Upper lobe of left lung (tissue), 6 donors: ENCODE measurements at regions not wholly inside any gene's neighbourhood (a gene's known extent, or its start where the extent isn't known, plus 50 kb on each side); places are given as distances from the start of the nearest gene placed in this dataset.

Experiments
- ATAC-seq, 2 donors: fragments of 200-7000 bp; cut with Tn5 transposase; one replicate each; pipeline ENCODE4 v1.9.1; 2022; ENCODE audit warnings: mild to moderate bottlenecking in 2 of 2, moderate library complexity in 2 of 2; ENCODE audit not compliant: low FRiP score in 2 of 2
- DNase-seq, 2 donors: peaks; one replicate each; pipeline ENCODE4 v3.0.0-alpha.2; 2019 to 2020
- H3K27ac ChIP-seq, 4 donors: fragments of 200-600 bp; sonication (generic); one replicate each; pipeline ENCODE4 v1.5.1; 2016 to 2019
- H3K27me3 ChIP-seq, 4 donors: fragments of 200-600 bp; sonication (generic); one replicate each; pipeline ENCODE4 v1.5.1; 2017 to 2019
- H3K36me3 ChIP-seq, 4 donors: fragments of 200-600 bp; sonication (generic); one replicate each; pipeline ENCODE4 v1.5.1; 2016 to 2019
- H3K4me1 ChIP-seq, 4 donors: fragments of 200-600 bp; sonication (generic); one replicate each; pipeline ENCODE4 v1.5.1; 2018 to 2019
- H3K4me3 ChIP-seq, 4 donors: fragments of 200-600 bp; sonication (generic); one replicate each; pipeline ENCODE4 v1.5.1; 2017 to 2019; ENCODE audit warnings: mild to moderate bottlenecking in 2 of 4, moderate library complexity in 1 of 4
- H3K9me3 ChIP-seq, 4 donors: fragments of 200-600 bp; sonication (generic); one replicate each; pipeline ENCODE4 v1.5.1; 2018 to 2019
- CTCF ChIP-seq, 6 experiments: fragments of 450-650 bp in 4 of 6; fragments of 200-600 bp in 2 of 6; sonication (generic) in 2 of 6; IDR thresholded peaks; one replicate each; pipeline ENCODE4 v1.5.1; 2016 to 2019; ENCODE audit warnings: antibody characterized with exemption in 6 of 6
- EP300 ChIP-seq, 4 donors: sonication (generic); formaldehyde crosslinking; IDR thresholded peaks; one replicate each; pipeline ENCODE4 v1.5.1; 2017; ENCODE audit warnings: antibody characterized with exemption in 4 of 4, control low read depth in 2 of 4
- POLR2A ChIP-seq, 4 donors: fragments of 450-650 bp; IDR thresholded peaks; one replicate each; pipeline ENCODE4 v1.5.1; 2016 to 2017; ENCODE audit warnings: antibody characterized with exemption in 4 of 4, mild to moderate bottlenecking in 2 of 4
- POLR2AphosphoS5 ChIP-seq, 2 donors: sonication (generic); formaldehyde crosslinking; IDR thresholded peaks; one replicate each; pipeline ENCODE4 v1.5.1; 2017; ENCODE audit warnings: antibody characterized with exemption in 2 of 2
- WGBS, 2 donors: methylation state at CpG; one replicate each; pipeline ENCODE4 v1.1.5; 2017 to 2018; 5-methylcytosine and 5-hydroxymethylcytosine counted together
- small RNA-seq, 4 donors: library from RNA; depleted of rRNA; stranded (forward); fragments of <200 nt; gene quantifications; one replicate each; pipeline ENCODE3, GENCODE V24; 2016
- donor health status: DM: no; HTN: no; CAD: no; lungs with moderate emphysema.
- donor health status: DM: no; HTN: yes; CAD: no; lungs with severe emphysema.

GRCh38 chr3:180546863-180547262 is 55.1 kb upstream of the TTC14 start:
- DNase-seq (no peak), ATAC-seq (no peak)
- H3K36me3 ChIP-seq, result no peaks in the 10 kb centered on the region
- H3K4me3 ChIP-seq, result no peak overlapping the region
- TF ChIP-seq EP300 (IDR thresholded peaks at IDR 0.05) (no peak), POLR2A (IDR thresholded peaks at IDR 0.05) (no peak), POLR2AphosphoS5 (IDR thresholded peaks at IDR 0.05) (no peak), CTCF (IDR thresholded peaks at IDR 0.05) (no peak)
- H3K27me3 ChIP-seq, result no peaks in the 10 kb centered on the region
- H3K4me1 ChIP-seq, result no peaks in the 10 kb centered on the region
- no peak overlapping the region for H3K27ac ChIP-seq
- no peaks in the 10 kb centered on the region for H3K9me3 ChIP-seq
- WGBS, 2 donors, result 52 to 70% methylated on average over 1 of the region's 1 CpG

GRCh38 chr3:180548050-180548449 is 53.9 kb upstream of the TTC14 start:
- Histone ChIP-seq H3K9me3 (no peaks in the 10 kb centered on the region), H3K4me3 (no peak overlapping the region), H3K27ac (no peak overlapping the region), H3K4me1 (no peaks in the 10 kb centered on the region), H3K27me3 (no peaks in the 10 kb centered on the region), H3K36me3 (no peaks in the 10 kb centered on the region)
- no peak for ATAC-seq
- DNase-seq, result no peak
- WGBS, 2 donors, result 46 to 47% methylated on average over 1 of the region's 1 CpG
- TF ChIP-seq POLR2AphosphoS5 (IDR thresholded peaks at IDR 0.05) (no peak), CTCF (IDR thresholded peaks at IDR 0.05) (no peak), POLR2A (IDR thresholded peaks at IDR 0.05) (no peak), EP300 (IDR thresholded peaks at IDR 0.05) (no peak)

Small RNA genes in the stretch of these regions (small RNA-seq; reads per million reads assigned to genes)
- 0 reads per million in 4 donors for gene AC134503.1
- gene RF00096, result 0 reads per million in 4 donors
- gene RNA5SP149, result 0.18 to 2.0 (median 0.24) reads per million in 4 donors
